ENCODE measurements at regions not wholly inside any gene's neighbourhood (a gene's known extent, or its start where the extent isn't known, plus 50 kb on each side); places are given as distances from the start of the nearest gene placed in this dataset.

DNA sequence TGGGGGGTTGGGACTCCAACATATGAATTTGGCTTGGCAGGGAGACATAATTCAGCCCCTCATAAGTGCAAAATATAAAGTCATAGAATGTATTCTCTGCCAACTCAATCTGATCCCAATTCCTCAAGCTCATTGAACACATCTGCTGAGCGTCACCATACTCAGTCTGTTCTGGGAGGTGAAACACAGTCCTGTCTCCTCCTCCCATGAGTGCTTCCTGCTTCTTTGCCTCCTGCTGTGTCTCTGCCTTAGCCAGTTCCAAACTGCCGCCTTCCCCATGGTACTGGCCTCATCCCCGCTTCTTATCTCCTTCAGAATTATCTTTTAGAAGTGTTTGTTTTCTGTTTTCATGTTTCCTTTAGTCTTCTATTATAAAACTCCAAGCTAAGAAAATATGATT lies 365.5 kb downstream of the TNS3 start:
- TF ChIP-seq, protein P1, sequence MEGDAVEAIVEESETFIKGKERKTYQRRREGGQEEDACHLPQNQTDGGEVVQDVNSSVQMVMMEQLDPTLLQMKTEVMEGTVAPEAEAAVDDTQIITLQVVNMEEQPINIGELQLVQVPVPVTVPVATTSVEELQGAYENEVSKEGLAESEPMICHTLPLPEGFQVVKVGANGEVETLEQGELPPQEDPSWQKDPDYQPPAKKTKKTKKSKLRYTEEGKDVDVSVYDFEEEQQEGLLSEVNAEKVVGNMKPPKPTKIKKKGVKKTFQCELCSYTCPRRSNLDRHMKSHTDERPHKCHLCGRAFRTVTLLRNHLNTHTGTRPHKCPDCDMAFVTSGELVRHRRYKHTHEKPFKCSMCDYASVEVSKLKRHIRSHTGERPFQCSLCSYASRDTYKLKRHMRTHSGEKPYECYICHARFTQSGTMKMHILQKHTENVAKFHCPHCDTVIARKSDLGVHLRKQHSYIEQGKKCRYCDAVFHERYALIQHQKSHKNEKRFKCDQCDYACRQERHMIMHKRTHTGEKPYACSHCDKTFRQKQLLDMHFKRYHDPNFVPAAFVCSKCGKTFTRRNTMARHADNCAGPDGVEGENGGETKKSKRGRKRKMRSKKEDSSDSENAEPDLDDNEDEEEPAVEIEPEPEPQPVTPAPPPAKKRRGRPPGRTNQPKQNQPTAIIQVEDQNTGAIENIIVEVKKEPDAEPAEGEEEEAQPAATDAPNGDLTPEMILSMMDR (conservative IDR thresholded peaks at IDR 0.05; ENCODE audit: low read depth, low read length) = no peak
- TF ChIP-seq CHD1 (IDR thresholded peaks at IDR 0.05; ENCODE audit: low read depth, low read length) (no peak), POLR2A (IDR thresholded peaks at IDR 0.05; ENCODE audit: low read depth, low read length) (no peak), RCOR1 (IDR thresholded peaks at IDR 0.05; ENCODE audit: insufficient replicate concordance, low read length) (no peak), RFX5 (IDR thresholded peaks at IDR 0.05; ENCODE audit: low read depth, low read length) (no peak), CEBPB (IDR thresholded peaks at IDR 0.05; ENCODE audit: low read depth, low read length) (no peak), MAZ (IDR thresholded peaks at IDR 0.05; ENCODE audit: borderline replicate concordance, low read depth, low read length) (no peak), BHLHE40 (IDR thresholded peaks at IDR 0.05; ENCODE audit: low read depth, low read length) (no peak), RAD21 (IDR thresholded peaks at IDR 0.05; ENCODE audit: low read length) (no peak), FOS (IDR thresholded peaks at IDR 0.05; ENCODE audit: low read depth, low read length) (no peak), MXI1 (IDR thresholded peaks at IDR 0.05; ENCODE audit: borderline replicate concordance, low read depth, low read length) (no peak)
- TF ChIP-seq, protein P2, sequence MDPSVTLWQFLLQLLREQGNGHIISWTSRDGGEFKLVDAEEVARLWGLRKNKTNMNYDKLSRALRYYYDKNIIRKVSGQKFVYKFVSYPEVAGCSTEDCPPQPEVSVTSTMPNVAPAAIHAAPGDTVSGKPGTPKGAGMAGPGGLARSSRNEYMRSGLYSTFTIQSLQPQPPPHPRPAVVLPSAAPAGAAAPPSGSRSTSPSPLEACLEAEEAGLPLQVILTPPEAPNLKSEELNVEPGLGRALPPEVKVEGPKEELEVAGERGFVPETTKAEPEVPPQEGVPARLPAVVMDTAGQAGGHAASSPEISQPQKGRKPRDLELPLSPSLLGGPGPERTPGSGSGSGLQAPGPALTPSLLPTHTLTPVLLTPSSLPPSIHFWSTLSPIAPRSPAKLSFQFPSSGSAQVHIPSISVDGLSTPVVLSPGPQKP (IDR thresholded peaks at IDR 0.05; ENCODE audit: borderline replicate concordance, low read depth, low read length) = no peak
- TF ChIP-seq, protein P3, sequence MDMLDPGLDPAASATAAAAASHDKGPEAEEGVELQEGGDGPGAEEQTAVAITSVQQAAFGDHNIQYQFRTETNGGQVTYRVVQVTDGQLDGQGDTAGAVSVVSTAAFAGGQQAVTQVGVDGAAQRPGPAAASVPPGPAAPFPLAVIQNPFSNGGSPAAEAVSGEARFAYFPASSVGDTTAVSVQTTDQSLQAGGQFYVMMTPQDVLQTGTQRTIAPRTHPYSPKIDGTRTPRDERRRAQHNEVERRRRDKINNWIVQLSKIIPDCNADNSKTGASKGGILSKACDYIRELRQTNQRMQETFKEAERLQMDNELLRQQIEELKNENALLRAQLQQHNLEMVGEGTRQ (IDR thresholded peaks at IDR 0.05; ENCODE audit: low read depth, low read length) = no peak

Data from IMR-90 (cell line).